ENCODE measurements at regions not wholly inside any gene's neighbourhood (a gene's known extent, or its start where the extent isn't known, plus 50 kb on each side); places are given as distances from the start of the nearest gene placed in this dataset.

DNA sequence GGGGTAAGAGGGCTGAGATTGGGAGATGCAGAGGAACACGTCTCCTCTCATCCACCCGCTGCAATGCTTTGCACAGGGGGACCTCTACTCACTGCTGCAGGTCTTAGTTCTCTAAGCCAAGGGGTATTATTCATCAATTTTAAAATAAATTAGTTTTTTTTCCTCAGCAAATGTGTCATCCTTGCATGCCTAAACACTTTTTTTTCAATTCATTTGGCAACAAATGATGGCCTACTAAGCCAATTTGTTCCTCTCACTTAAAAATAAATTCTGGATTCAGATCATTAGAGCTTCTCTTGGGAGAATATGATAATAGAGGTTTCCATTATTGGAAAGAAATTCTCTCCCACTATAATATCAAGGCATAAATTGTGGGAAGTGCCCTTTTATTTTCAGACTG, 338.3 kb downstream of the IRX1 start:
- no peak for DNase-seq (ENCODE audit: low read depth, low spot score)
- TF ChIP-seq, protein P1, sequence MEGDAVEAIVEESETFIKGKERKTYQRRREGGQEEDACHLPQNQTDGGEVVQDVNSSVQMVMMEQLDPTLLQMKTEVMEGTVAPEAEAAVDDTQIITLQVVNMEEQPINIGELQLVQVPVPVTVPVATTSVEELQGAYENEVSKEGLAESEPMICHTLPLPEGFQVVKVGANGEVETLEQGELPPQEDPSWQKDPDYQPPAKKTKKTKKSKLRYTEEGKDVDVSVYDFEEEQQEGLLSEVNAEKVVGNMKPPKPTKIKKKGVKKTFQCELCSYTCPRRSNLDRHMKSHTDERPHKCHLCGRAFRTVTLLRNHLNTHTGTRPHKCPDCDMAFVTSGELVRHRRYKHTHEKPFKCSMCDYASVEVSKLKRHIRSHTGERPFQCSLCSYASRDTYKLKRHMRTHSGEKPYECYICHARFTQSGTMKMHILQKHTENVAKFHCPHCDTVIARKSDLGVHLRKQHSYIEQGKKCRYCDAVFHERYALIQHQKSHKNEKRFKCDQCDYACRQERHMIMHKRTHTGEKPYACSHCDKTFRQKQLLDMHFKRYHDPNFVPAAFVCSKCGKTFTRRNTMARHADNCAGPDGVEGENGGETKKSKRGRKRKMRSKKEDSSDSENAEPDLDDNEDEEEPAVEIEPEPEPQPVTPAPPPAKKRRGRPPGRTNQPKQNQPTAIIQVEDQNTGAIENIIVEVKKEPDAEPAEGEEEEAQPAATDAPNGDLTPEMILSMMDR (IDR thresholded peaks at IDR 0.05; ENCODE audit: low read depth, low read length): no peak
- H3K4me3 ChIP-seq (ENCODE audit: low read depth, low read length): no peak overlapping the region
- in situ Hi-C loops (cut with HindIII; ENCODE audit: low sequenced_read_pairs): no loop called here

DNA sequence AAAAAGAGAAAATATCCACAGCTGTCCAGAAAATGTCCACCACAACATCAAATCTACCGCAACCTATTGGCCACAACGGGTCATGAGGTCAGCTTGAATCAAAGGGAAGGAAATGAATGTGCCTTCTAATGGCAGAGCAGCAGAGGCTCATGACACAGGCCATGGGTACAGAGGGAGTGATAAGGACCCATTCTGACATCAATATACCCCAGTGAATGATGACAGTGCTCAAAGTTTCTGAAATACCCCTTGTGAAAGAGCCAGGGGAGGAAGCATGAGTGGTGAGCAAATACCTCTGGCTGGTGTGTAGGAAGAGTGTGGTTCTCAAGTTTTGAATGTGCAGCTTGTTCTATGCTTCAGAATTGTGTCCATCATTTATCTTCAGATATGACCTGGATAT, 348.2 kb downstream of the IRX1 start:
- in situ Hi-C loops (cut with HindIII; ENCODE audit: low sequenced_read_pairs): no loop called here
- no peak overlapping the region for H3K4me3 ChIP-seq (ENCODE audit: low read depth, low read length)
- TF ChIP-seq, protein P1 (IDR thresholded peaks at IDR 0.05; ENCODE audit: low read depth, low read length): no peak
- no peak for DNase-seq (ENCODE audit: low read depth, low spot score)

DNA sequence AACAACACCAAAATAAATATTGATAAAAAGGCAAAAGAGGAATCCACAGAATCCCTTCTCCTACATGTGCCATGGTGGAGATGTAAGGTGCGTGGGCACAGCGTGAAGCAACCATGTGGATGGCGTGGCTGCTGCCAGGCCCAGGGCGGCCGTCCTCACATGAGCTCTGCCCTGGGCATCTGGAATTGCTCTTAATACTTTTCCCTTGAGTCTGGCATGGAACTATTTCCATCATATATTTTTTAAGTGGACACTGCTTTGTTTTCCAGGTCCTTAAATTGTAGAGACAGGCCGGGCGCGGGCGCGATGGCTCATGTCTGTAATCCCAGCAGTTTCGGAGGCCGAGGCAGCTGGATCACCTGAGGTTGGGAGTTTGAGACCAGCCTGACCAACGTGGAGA, 349.3 kb downstream of the IRX1 start:
- TF ChIP-seq, protein P1 (IDR thresholded peaks at IDR 0.05; ENCODE audit: low read depth, low read length): no peak
- in situ Hi-C loops (cut with HindIII; ENCODE audit: low sequenced_read_pairs): no loop called here
- H3K4me3 ChIP-seq (ENCODE audit: low read depth, low read length): no peak overlapping the region
- DNase-seq (ENCODE audit: low read depth, low spot score): no peak

DNA sequence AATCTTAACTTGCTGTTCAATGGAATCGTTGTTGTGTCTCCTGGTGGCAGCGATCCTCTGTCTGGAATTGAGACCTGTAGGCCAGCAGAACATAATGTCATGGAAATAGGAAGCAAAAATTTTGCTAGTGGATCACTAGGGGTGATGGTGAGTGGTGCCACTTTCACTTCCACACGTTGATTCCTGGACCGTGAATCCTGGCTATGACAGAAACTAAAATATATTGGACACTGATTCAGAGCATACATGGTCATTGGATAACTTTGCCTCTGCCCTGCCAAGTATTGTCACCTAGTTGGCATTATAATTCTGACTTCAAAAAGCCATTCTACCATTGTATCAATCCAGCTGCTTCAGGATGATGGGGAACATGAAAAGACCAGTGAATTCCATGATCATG, 353.2 kb downstream of the IRX1 start:
- no peak overlapping the region for H3K4me3 ChIP-seq (ENCODE audit: low read depth, low read length)
- TF ChIP-seq, protein P1 (IDR thresholded peaks at IDR 0.05; ENCODE audit: low read depth, low read length): no peak
- in situ Hi-C loops (cut with HindIII; ENCODE audit: low sequenced_read_pairs): no loop called here
- DNase-seq (ENCODE audit: low read depth, low spot score): no peak

DNA sequence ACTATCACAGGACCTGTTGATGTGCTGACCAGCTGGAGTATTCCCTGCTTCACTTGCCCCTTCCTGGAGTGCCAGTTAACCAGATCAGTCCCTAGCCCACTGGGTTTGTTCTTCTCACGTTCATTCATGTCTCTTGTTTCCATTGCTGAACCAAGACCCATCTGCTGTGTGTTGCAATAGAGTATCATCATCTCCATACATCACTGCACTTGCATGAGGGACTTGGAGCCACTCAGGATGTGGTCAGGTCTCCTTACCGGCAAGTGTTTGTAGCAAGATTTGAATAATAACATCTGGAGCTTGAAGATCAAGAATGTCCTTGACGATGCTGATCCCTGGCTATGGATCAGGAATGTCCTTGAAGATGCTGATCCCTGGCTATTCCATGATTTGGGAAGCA, 358.6 kb downstream of the IRX1 start:
- H3K4me3 ChIP-seq (ENCODE audit: low read depth, low read length): no peak overlapping the region
- in situ Hi-C loops (cut with HindIII; ENCODE audit: low sequenced_read_pairs): no loop called here
- DNase-seq (ENCODE audit: low read depth, low spot score): no peak
- TF ChIP-seq, protein P1 (IDR thresholded peaks at IDR 0.05; ENCODE audit: low read depth, low read length): no peak

DNA sequence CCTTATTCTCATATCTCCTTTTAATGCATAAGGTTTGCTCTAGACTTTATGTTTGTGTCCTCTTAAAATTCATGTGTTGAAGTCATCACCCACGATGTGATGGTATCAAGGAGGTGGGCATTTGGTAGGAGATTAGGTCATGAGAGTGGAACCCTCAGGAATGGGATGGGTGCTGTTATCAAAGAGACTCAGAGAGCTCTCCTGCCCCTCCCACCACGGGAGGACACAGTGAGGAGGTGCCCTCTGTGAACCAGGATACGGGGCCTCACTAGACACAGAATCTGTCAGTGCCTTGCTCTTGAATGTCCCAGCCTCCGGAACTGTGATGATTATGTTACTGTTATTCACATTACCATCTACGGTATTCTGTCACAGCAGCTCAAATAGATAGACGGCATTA, 359.0 kb downstream of the IRX1 start:
- H3K4me3 ChIP-seq (ENCODE audit: low read depth, low read length): no peak overlapping the region
- in situ Hi-C loops (cut with HindIII; ENCODE audit: low sequenced_read_pairs): no loop called here
- TF ChIP-seq, protein P1 (IDR thresholded peaks at IDR 0.05; ENCODE audit: low read depth, low read length): no peak
- no peak for DNase-seq (ENCODE audit: low read depth, low spot score)

DNA sequence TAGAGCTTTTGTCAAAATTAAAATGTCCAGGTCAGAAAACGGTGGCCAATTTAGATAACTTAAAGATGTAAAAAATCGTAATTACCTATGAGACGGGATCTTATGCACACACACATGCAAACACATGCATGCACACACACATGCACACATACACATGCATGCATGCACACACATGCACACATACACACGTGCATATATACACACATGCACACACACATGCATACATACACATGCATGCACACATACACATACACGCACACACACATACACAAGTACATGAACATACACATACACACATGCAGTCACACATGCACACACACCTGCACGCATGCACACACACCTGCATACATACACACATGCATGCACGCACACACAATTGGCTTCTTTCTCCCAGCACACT, 362.0 kb downstream of the IRX1 start:
- TF ChIP-seq, protein P1 (IDR thresholded peaks at IDR 0.05; ENCODE audit: low read depth, low read length): no peak
- DNase-seq (ENCODE audit: low read depth, low spot score): no peak
- no peak overlapping the region for H3K4me3 ChIP-seq (ENCODE audit: low read depth, low read length)
- in situ Hi-C loops (cut with HindIII; ENCODE audit: low sequenced_read_pairs): no loop called here

Data from astrocyte of the spinal cord (primary cell).